Ovary (tissue), 7 donors: ENCODE measurements at regions not wholly inside any gene's neighbourhood (a gene's known extent, or its start where the extent isn't known, plus 50 kb on each side); places are given as distances from the start of the nearest gene placed in this dataset. TPM values are rescaled to one million over a fixed set of nuclear protein-coding genes. Genes with fewer than 3 reads are reported as not detected.

ENCODE experiments used
- DNase-seq, 5 donors: peaks; one replicate each; pipeline ENCODE4 v3.0.0-alpha.2; 2019 to 2020
- H3K27ac ChIP-seq, 2 donors: fragments of 200-600 bp; one replicate each; pipeline versions ENCODE4 v1.5.1 to v1.8.0; 2019 to 2022
- H3K27me3 ChIP-seq: fragments of 200-600 bp; one replicate; pipeline ENCODE4 v1.8.0; 2022
- H3K36me3 ChIP-seq: fragments of 200-600 bp; sonication (generic); one replicate; pipeline ENCODE4 v1.5.1; 2019
- H3K4me1 ChIP-seq: one replicate; pipeline ENCODE4 v1.8.1; 2013; ENCODE audit warnings: mild to moderate bottlenecking, moderate library complexity; ENCODE audit not compliant: insufficient read depth
- H3K4me3 ChIP-seq: fragments of 200-600 bp; sonication (generic); one replicate; pipeline ENCODE4 v1.5.1; 2017
- H3K9me3 ChIP-seq, 2 donors: fragments of 200-600 bp in 1 of 2; sonication (generic) in 1 of 2; one replicate each; pipeline versions ENCODE4 v1.5.1 to v1.8.1; 2013 to 2019; ENCODE audit warnings: mild to moderate bottlenecking in 1 of 2, moderate library complexity in 1 of 2
- EP300 ChIP-seq: sonication (generic); formaldehyde crosslinking; IDR thresholded peaks from one replicate; pipeline ENCODE4 v1.6.1; 2017; ENCODE audit warnings: antibody characterized with exemption
- POLR2A ChIP-seq: fragments of 450-650 bp; IDR thresholded peaks from one replicate; pipeline ENCODE4 v1.6.1; 2017; ENCODE audit warnings: antibody characterized with exemption, mild to moderate bottlenecking, moderate library complexity
- WGBS, 3 donors: extraction: QIAGEN DNeasy Blood & Tissue Kit in 1 of 3; methylation state at CpG; one replicate each; pipeline versions ENCODE4 v1.1.5 to v1.1.7; 2013 to 2017; 5-methylcytosine and 5-hydroxymethylcytosine counted together
- intact Hi-C, 4 donors: fragments of 100-400 bp; cut with DNase I; formaldehyde crosslinking; loops; one replicate each; pipeline versions ENCODE4 v1.11.0 to v1.15.1; 2022 to 2023
- small RNA-seq: library from RNA; depleted of rRNA; stranded (forward); fragments of <200 nt; gene quantifications from one replicate; pipeline ENCODE3, GENCODE V24; 2016
- TF ChIP-seq, protein P1 (sequence below), 3 donors: fragments of 450-650 bp in 2 of 3; fragments of 200-600 bp in 1 of 3; IDR thresholded peaks; one replicate each; pipeline versions ENCODE4 v1.5.1 to v1.8.0; 2016 to 2022; ENCODE audit warnings: antibody characterized with exemption in 3 of 3, mild to moderate bottlenecking in 1 of 3
- donor health status: DM: no; HTN: no; CAD: no; lungs with moderate emphysema.
- donor health status: DM: no; HTN: no; CAD: no.
- donor health status: Bipolar disorder and iron deficiency.
- donor health status: DM: no; HTN: no; CAD: no.
- donor health status: DM: yes; HTN: yes; CAD: no.

DNA sequence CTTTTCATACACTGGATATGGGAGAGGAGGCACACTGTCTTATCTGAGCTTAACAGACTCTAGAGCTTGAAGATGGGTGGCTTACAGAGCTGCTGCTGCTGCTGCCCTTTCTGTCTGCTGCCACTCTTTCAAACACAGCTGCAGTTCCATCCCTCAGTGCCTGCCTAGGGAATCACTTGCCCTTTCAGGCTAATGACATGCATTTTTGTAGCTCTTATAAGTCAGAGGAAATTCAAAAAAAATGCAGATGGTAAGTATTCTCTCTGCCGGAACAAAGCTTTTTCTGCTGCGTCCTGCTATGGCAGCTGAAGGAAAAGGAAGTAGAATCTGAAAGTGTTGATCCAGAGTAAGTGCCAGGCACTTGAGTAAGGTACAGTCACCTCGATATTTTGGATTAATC, 460.4 kb upstream of the DIAPH2 start:
- H3K36me3 ChIP-seq, result no peaks in the 10 kb centered on the region
- no peaks in the 10 kb centered on the region for H3K9me3 ChIP-seq
- H3K27me3 ChIP-seq, result no peaks in the 10 kb centered on the region
- DNase-seq, result no peak
- TF ChIP-seq, protein P1, sequence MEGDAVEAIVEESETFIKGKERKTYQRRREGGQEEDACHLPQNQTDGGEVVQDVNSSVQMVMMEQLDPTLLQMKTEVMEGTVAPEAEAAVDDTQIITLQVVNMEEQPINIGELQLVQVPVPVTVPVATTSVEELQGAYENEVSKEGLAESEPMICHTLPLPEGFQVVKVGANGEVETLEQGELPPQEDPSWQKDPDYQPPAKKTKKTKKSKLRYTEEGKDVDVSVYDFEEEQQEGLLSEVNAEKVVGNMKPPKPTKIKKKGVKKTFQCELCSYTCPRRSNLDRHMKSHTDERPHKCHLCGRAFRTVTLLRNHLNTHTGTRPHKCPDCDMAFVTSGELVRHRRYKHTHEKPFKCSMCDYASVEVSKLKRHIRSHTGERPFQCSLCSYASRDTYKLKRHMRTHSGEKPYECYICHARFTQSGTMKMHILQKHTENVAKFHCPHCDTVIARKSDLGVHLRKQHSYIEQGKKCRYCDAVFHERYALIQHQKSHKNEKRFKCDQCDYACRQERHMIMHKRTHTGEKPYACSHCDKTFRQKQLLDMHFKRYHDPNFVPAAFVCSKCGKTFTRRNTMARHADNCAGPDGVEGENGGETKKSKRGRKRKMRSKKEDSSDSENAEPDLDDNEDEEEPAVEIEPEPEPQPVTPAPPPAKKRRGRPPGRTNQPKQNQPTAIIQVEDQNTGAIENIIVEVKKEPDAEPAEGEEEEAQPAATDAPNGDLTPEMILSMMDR (IDR thresholded peaks at IDR 0.05), result no peak
- TF ChIP-seq EP300 (no peak), POLR2A (no peak)
- H3K4me1 ChIP-seq, result no peaks in the 10 kb centered on the region
- no peak overlapping the region for H3K27ac ChIP-seq
- intact Hi-C loops, result no loop called here
- no peak overlapping the region for H3K4me3 ChIP-seq
- WGBS, 3 donors, result 62 to 73% (median 69%) methylated on average over 3 of the region's 3 CpGs

DNA sequence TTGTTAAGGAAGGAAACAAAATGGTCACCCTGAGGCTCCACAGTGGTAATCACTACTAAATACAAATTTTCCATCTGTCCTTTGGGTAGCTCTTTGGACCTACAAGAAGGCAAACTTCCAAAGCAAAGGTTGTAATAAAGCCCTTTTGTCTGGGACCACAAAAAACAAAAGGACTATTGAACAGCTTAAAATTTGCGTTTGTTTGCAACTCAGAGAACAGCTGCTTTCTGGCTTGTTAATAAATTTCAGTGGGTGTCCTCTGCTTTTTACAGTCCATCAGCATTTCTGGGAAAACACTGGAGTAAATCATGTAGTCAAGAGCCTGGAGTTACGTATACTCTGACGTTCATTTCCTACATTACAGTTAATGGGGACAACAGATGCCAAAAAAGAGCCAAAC, 439.7 kb upstream of the DIAPH2 start:
- TF ChIP-seq, protein P1 (IDR thresholded peaks at IDR 0.05), result no peak
- TF ChIP-seq POLR2A (no peak), EP300 (no peak)
- DNase-seq, result no peak
- no peak overlapping the region for H3K27ac ChIP-seq
- no peaks in the 10 kb centered on the region for H3K36me3 ChIP-seq
- no peaks in the 10 kb centered on the region for H3K9me3 ChIP-seq
- H3K27me3 ChIP-seq, result no peaks in the 10 kb centered on the region
- intact Hi-C loops, result no loop called here
- WGBS, 3 donors, result 35 to 45% (median 40%) methylated on average over 3 of the region's 3 CpGs
- H3K4me3 ChIP-seq, result no peak overlapping the region
- H3K4me1 ChIP-seq, result no peaks in the 10 kb centered on the region

DNA sequence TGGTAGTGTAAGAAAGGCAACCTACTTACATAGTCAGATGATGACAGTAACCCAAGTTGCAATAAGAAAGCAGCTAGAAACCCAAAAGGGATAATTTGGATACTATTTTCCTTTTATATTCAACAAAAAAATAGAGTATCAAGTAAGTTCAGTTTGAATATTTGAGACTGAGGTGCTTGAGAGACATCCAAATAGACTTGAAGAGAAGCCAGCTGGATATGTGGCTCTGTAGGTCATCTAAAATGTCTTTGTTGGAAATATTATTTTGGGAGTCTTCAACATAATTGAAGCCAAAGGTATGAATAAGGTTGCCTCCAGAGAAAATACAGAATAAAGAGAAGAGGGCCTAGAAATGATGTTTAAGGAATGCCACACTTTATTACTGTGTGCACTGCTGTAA, 438.2 kb upstream of the DIAPH2 start:
- Histone ChIP-seq H3K4me1 (no peaks in the 10 kb centered on the region), H3K4me3 (no peak overlapping the region), H3K27ac (no peak overlapping the region), H3K9me3 (no peaks in the 10 kb centered on the region), H3K27me3 (no peaks in the 10 kb centered on the region), H3K36me3 (no peaks in the 10 kb centered on the region)
- no peak for DNase-seq
- no peak for TF ChIP-seq EP300
- TF ChIP-seq, protein P1 (IDR thresholded peaks at IDR 0.05), result no peak
- no peak for TF ChIP-seq POLR2A
- intact Hi-C loops, result no loop called here

Small RNA genes in the stretch of these regions (small RNA-seq; reads per million reads assigned to genes)
- gene AL022161.1 (not detected), gene RN7SL379P (not detected), gene RNA5SP510 (not detected), gene RPS29P28 (not detected)
